Mesendoderm (in vitro differentiated cells): ENCODE measurements at regions not wholly inside any gene's neighbourhood (a gene's known extent, or its start where the extent isn't known, plus 50 kb on each side); places are given as distances from the start of the nearest gene placed in this dataset.
"Not testable (repeated sequence)": the region's sequence is repeated elsewhere in the genome, so short reads cannot be mapped to it uniquely, and the experiment has no call there.

Experiments used
- DNase-seq: peaks from one replicate; pipeline ENCODE4 v3.0.0; 2013
- H2AK5ac ChIP-seq: 2 replicates; pipeline ENCODE4 v1.6.1; 2013; ENCODE audit warnings: low read length, inconsistent platforms
- H2BK120ac ChIP-seq: 2 replicates; pipeline ENCODE4 v1.6.1; 2013; ENCODE audit warnings: low read depth, mild to moderate bottlenecking, low read length, moderate library complexity, mixed read lengths
- H2BK15ac ChIP-seq: replicated peaks from 2 replicates; pipeline ENCODE4 v1.6.1; 2013; ENCODE audit warnings: low read depth, mild to moderate bottlenecking, moderate library complexity
- H2BK5ac ChIP-seq: 2 replicates; pipeline ENCODE4 v1.6.1; 2013; ENCODE audit warnings: low read length, inconsistent platforms
- H3K18ac ChIP-seq: 2 replicates; pipeline ENCODE4 v1.6.1; 2013; ENCODE audit warnings: mild to moderate bottlenecking, low read length, mixed read lengths
- H3K23ac ChIP-seq: one replicate; pipeline ENCODE4 v1.6.1; 2013; ENCODE audit warnings: low read length
- H3K27ac ChIP-seq: 2 replicates; pipeline ENCODE4 v1.5.1; 2013; ENCODE audit warnings: low read depth, mild to moderate bottlenecking, inconsistent platforms, low read length, moderate library complexity
- H3K27me3 ChIP-seq: 2 replicates; pipeline ENCODE4 v1.6.1; 2013; ENCODE audit warnings: low read length, control low read depth, mild to moderate bottlenecking, inconsistent platforms; ENCODE audit not compliant: insufficient read depth, poor library complexity
- H3K36me3 ChIP-seq: 2 replicates; pipeline ENCODE4 v1.6.1; 2013; ENCODE audit warnings: low read length, inconsistent platforms; ENCODE audit not compliant: control insufficient read depth, insufficient read depth
- H3K4ac ChIP-seq: one replicate; pipeline ENCODE4 v1.6.1; 2013; ENCODE audit warnings: low read depth, mild to moderate bottlenecking, low read length, moderate library complexity
- H3K4me1 ChIP-seq: 2 replicates; pipeline ENCODE4 v1.6.1; 2013; ENCODE audit warnings: low read depth, low read length, inconsistent platforms; ENCODE audit not compliant: control insufficient read depth
- H3K4me2 ChIP-seq: 2 replicates; pipeline ENCODE4 v1.6.1; 2013; ENCODE audit warnings: low read length
- H3K4me3 ChIP-seq: 2 replicates; pipeline ENCODE4 v1.5.1; 2013; ENCODE audit warnings: mild to moderate bottlenecking, low read length
- H3K56ac ChIP-seq: one replicate; pipeline ENCODE4 v1.6.1; 2013; ENCODE audit warnings: low read length
- H3K79me1 ChIP-seq: 2 replicates; pipeline ENCODE4 v1.6.1; 2013; ENCODE audit warnings: low read length, inconsistent platforms
- H3K79me2 ChIP-seq: 2 replicates; pipeline ENCODE4 v1.6.1; 2013; ENCODE audit warnings: mild to moderate bottlenecking, low read length; ENCODE audit not compliant: control insufficient read depth, insufficient read depth
- H3K9ac ChIP-seq: 2 replicates; pipeline ENCODE4 v1.6.1; 2013; ENCODE audit warnings: low read length, inconsistent platforms
- H4K5ac ChIP-seq: one replicate; pipeline ENCODE4 v1.6.1; 2013; ENCODE audit warnings: low read length
- H4K8ac ChIP-seq: one replicate; pipeline ENCODE4 v1.6.1; 2013; ENCODE audit warnings: low read depth, mild to moderate bottlenecking, control low read depth, low read length, moderate library complexity
- WGBS: extraction: QIAGEN DNeasy Blood & Tissue Kit; methylation state at CpG from one replicate; pipeline ENCODE4 v1.1.7; 2013; ENCODE audit warnings: low lambda C conversion rate, missing lambda C conversion rate; ENCODE audit not compliant: insufficient coverage; ENCODE audit errors: extremely low coverage; 5-methylcytosine and 5-hydroxymethylcytosine counted together

GRCh38 chr3:147701195-147701594 is 292.0 kb downstream of the ZIC1 start:
- no peaks in the 10 kb centered on the region for H3K36me3 ChIP-seq
- no peaks in the 10 kb centered on the region for H3K4me1 ChIP-seq
- H3K23ac ChIP-seq = no peak overlapping the region
- no peak overlapping the region for H3K4ac ChIP-seq
- H3K9ac ChIP-seq = no peak overlapping the region
- no peaks in the 10 kb centered on the region for H3K79me1 ChIP-seq
- H3K79me2 ChIP-seq = no peaks in the 10 kb centered on the region
- no peak overlapping the region for H3K56ac ChIP-seq
- H3K4me3 ChIP-seq = no peak overlapping the region
- DNase-seq = peak; percentile 8
- no peak overlapping the region for H4K8ac ChIP-seq
- no peak overlapping the region for H3K27ac ChIP-seq
- H3K4me2 ChIP-seq = no peak overlapping the region
- no peak overlapping the region for H2BK120ac ChIP-seq
- no peak overlapping the region for H2BK5ac ChIP-seq
- H2BK15ac ChIP-seq = no peak overlapping the region
- no peaks in the 10 kb centered on the region for H3K27me3 ChIP-seq
- H2AK5ac ChIP-seq = no peak overlapping the region
- no peak overlapping the region for H4K5ac ChIP-seq
- WGBS = no CpG with 5 or more reads among the region's 2 CpGs
- H3K18ac ChIP-seq = no peak overlapping the region

GRCh38 chr3:147702509-147702908 is 293.3 kb downstream of the ZIC1 start:
- Histone ChIP-seq H2BK15ac (no peak overlapping the region), H3K9ac (no peak overlapping the region), H2AK5ac (no peak overlapping the region), H3K27me3 (no peaks in the 10 kb centered on the region), H2BK5ac (no peak overlapping the region), H3K18ac (no peak overlapping the region), H4K8ac (no peak overlapping the region), H4K5ac (no peak overlapping the region), H3K4me2 (no peak overlapping the region), H3K27ac (no peak overlapping the region), H3K36me3 (no peaks in the 10 kb centered on the region), H3K23ac (no peak overlapping the region), H2BK120ac (no peak overlapping the region), H3K4me1 (no peaks in the 10 kb centered on the region), H3K79me2 (no peaks in the 10 kb centered on the region), H3K4ac (no peak overlapping the region), H3K56ac (no peak overlapping the region), H3K4me3 (no peak overlapping the region), H3K79me1 (no peaks in the 10 kb centered on the region)
- DNase-seq = no peak

- H4K5ac ChIP-seq = no peak overlapping the region
- no peaks in the 10 kb centered on the region for H3K36me3 ChIP-seq
- no peaks in the 10 kb centered on the region for H3K27me3 ChIP-seq
- no peak overlapping the region for H3K4me2 ChIP-seq
- no peak overlapping the region for H2AK5ac ChIP-seq
- no peak overlapping the region for H2BK120ac ChIP-seq
- H3K4me1 ChIP-seq = no peaks in the 10 kb centered on the region
- H3K4ac ChIP-seq = no peak overlapping the region
- no peak overlapping the region for H3K4me3 ChIP-seq
- no peak overlapping the region for H3K27ac ChIP-seq
- no peaks in the 10 kb centered on the region for H3K79me1 ChIP-seq
- no CpG with 5 or more reads among the region's 2 CpGs for WGBS
- no peak overlapping the region for H2BK15ac ChIP-seq
- H4K8ac ChIP-seq = no peak overlapping the region
- no peak overlapping the region for H3K56ac ChIP-seq
- no peaks in the 10 kb centered on the region for H3K79me2 ChIP-seq
- H3K18ac ChIP-seq = no peak overlapping the region
- no peak for DNase-seq
- no peak overlapping the region for H3K9ac ChIP-seq
- no peak overlapping the region for H3K23ac ChIP-seq
- no peak overlapping the region for H2BK5ac ChIP-seq
Observed at GRCh38 chr3:147705651-147706051, 296.5 kb downstream of the ZIC1 start.

DNA sequence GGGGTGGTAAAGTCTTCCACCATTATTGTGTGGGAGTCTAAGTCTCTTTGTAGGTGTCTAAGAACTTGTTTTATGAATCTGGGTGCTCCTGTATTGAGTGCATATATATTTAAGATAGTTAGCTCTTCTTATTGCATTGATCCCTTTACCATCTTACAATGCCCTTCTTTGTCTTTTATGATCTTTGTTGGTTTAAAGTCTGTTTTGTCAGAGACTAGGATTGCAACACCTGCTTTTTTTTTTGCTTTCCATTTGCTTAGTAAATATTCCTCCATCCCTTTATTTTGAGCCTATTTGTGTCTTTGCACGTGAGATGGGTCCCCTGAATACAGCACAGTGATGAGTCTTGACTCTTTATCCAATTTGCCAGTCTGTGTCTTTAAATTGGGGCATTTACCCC is 301.6 kb downstream of the ZIC1 start:
- whole genome bisulfite sequencing = no CpG with 5 or more reads among the region's 1 CpG
- not testable (repeated sequence) for H2BK120ac ChIP-seq, H3K4me2 ChIP-seq, H3K27ac ChIP-seq, H3K79me1 ChIP-seq, H3K23ac ChIP-seq, H3K9ac ChIP-seq, H3K56ac ChIP-seq, H2BK5ac ChIP-seq, H4K8ac ChIP-seq, H3K18ac ChIP-seq, H2AK5ac ChIP-seq, H3K36me3 ChIP-seq, DNase-seq, H3K27me3 ChIP-seq, H3K79me2 ChIP-seq, H4K5ac ChIP-seq, H2BK15ac ChIP-seq, H3K4me1 ChIP-seq, H3K4me3 ChIP-seq, H3K4ac ChIP-seq

- Histone ChIP-seq H3K36me3 (no peaks in the 10 kb centered on the region), H3K79me1 (no peaks in the 10 kb centered on the region), H4K5ac (no peak overlapping the region), H3K9ac (no peak overlapping the region), H2BK15ac (no peak overlapping the region), H3K4me3 (no peak overlapping the region), H3K4me2 (no peak overlapping the region), H2AK5ac (no peak overlapping the region), H3K27ac (no peak overlapping the region), H3K18ac (no peak overlapping the region), H3K79me2 (no peaks in the 10 kb centered on the region), H3K4ac (no peak overlapping the region), H3K56ac (no peak overlapping the region), H3K23ac (no peak overlapping the region), H3K4me1 (no peaks in the 10 kb centered on the region), H2BK120ac (no peak overlapping the region), H2BK5ac (no peak overlapping the region), H3K27me3 (no peaks in the 10 kb centered on the region), H4K8ac (no peak overlapping the region)
- WGBS = no CpG with 5 or more reads among the region's 5 CpGs
- DNase-seq = peak; percentile 4
Observed at GRCh38 chr3:147712357-147712756, 303.2 kb downstream of the ZIC1 start.

- not testable (repeated sequence) for H3K36me3 ChIP-seq, H3K18ac ChIP-seq, H3K4me2 ChIP-seq, H3K79me2 ChIP-seq, H4K5ac ChIP-seq, DNase-seq, H2BK5ac ChIP-seq, H3K56ac ChIP-seq, H3K79me1 ChIP-seq, H2BK15ac ChIP-seq, H3K4me3 ChIP-seq, H3K27ac ChIP-seq, H3K23ac ChIP-seq, H2AK5ac ChIP-seq, H3K27me3 ChIP-seq, H3K4me1 ChIP-seq, H3K4ac ChIP-seq, H2BK120ac ChIP-seq, H4K8ac ChIP-seq, H3K9ac ChIP-seq
- no CpG with 5 or more reads among the region's 5 CpGs for WGBS
Observed at GRCh38 chr3:147712758-147713157, 303.6 kb downstream of the ZIC1 start.
